ENCODE measurements at regions not wholly inside any gene's neighbourhood (a gene's known extent, or its start where the extent isn't known, plus 50 kb on each side); places are given as distances from the start of the nearest gene placed in this dataset.

DNA sequence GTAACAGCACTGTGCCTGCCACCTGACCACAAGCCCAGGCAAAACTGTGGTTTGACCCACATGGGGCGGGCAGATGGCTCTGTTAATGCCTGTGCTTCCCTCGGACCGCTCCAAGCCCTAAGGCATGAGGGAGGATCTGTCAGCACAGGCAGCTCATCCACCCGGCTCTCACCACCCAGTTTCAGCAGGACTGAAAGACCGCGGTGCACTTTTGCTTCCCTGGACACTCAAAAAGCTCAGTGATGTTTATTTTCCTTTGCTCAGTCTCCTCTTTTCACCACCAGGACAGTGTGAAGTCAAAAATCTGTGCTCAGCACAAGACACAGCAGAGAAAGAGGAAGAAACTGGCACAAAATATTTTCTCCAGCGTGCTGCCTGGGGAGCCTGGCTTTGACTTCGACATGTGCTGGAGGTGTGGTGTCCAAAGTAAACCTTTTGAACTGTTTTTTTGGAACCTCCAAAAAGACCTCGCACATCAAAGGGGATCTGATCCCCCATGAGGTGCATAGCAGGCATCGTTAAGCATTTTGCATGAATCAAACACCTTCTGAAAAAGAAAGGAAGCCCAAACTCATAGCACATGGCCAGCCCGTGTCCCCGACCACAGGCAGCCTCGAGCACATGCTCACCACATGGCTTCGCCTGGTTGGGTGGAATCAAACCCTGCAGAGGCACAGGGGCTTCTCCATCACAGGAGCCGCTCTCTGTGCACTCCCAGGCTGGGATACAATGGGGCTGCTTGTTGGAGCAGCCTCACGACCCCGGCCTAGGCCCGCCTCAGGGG lies 441.7 kb upstream of the JARID2 start:
- DNase-seq = no peak

DNA sequence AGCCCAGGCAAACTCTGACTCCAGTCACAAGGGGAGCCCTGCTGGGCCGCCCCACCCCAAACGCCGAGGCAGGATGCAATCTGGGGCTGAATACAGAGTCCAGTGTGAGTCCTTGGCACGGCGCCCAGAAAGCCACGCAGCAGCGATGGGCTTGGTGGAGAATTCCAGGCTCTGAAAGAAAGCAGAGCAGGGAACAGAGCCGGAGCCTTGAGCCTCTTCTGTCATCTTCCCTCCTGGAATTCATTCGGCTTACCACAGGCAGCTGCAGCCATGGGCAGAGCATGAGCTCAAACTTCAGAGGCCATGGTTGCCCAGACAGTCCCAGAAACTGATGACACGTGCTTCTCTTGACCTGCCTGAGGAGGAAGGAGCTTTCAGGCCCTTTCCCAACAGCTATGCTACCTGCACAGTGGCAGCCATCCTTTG lies 441.1 kb upstream of the JARID2 start:
- DNase-seq = no peak

DNA sequence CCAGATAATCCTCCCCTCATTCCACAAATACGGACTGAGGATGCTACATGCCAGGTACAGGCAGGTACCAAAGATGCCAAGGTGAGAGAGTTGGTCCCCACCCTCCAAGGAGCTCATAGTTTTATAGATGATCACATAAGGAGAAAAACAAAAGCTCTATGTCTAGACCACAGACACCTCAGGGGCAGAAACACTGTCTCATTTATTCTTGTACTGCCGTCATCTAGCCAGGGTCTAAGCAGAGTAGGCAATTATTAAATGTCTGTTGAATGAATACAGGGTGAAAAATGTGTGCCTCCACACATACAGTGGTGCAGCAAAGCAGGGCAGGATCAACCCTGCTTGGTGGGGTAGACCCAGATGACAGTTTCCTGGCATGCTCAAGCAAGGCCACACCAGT lies 439.8 kb upstream of the JARID2 start:
- DNase-seq = no peak

DNA sequence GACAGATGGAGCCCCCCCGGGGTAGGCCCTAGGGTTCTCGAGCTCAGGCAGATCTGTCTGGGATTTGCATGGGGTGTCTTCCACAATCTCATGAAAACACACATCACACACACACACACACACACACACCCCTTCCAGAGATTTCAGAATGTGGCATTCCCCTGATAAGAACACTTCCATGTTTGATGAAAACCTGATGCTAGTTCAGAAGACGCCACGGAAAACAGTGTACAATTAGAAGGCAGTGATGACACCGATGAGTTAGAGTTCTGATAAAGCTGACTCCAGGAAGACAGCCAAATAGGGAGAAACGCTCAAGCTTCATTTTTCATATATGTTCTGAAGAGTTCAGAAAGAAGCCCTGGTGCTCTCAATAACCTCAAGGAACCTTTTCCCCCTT lies 438.7 kb upstream of the JARID2 start:
- DNase-seq = no peak

DNA sequence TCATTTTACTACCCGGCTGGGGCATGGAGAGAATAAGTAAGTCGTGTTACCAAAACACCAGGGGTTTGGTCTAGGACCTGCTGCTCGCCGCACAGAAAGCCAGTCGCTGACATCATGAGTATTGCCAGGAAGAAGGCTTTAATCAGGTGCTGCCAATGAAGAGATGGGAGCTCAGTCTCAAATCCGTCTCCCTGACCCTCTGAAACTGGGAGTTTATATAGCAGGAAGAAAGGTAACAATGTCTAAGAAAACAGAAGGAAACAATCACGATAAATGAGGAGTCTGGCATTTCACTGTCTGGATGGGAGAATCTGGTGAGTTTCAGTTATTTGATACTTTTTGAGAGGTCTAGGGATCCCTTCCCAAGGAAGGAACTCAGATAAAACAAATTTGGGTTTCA lies 437.9 kb upstream of the JARID2 start:
- no peak for DNase-seq

DNA sequence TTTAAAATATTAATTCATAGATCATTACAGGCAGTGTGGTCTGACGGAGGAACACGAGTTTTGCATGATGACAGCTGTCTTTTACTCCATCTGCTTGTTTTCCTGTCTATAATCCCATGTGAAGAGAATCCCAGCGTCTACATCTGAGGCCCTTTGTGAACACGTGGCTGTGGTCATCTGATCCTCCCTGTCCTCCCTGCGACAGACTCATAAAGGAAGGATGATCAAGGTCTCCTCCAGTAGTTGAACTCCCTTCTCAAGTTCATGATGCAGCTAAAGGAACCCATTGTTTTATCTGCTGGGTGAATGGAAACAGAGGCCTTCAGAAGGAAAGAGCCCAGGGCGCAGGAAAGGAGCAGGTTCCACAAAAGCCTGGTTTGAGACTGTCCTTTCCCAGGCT lies 435.8 kb upstream of the JARID2 start:
- no peak for DNase-seq

DNA sequence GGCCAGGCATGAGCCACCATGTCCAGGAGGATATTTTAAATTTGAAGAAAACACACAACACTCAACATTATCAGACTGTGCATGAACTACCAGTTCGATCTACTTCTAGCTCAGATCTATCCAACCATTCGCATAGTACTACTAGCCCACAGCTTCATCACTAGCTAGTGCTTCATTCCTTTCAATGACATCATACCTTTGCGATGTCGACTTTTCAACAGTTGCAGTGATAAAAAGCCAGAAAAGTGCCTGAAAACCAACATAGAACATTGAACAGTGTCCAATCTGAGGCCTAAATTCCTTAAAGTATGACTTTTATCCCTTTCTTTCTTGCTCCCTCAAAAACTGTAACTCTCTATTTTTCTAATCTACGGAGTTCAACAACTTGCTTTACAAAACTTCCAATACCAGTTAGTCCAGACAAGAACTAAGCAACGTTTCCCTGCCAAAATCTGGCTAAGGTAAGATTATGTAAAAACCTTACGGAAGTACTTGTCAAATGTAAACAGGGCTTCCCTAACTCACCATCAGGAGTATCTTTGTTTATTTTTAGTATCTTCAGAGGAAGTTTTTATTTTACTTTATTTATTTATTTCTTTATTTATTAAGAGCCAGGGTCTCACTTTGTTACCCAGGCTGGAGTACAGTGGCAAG lies 434.0 kb upstream of the JARID2 start:
- no peak for DNase-seq

DNA sequence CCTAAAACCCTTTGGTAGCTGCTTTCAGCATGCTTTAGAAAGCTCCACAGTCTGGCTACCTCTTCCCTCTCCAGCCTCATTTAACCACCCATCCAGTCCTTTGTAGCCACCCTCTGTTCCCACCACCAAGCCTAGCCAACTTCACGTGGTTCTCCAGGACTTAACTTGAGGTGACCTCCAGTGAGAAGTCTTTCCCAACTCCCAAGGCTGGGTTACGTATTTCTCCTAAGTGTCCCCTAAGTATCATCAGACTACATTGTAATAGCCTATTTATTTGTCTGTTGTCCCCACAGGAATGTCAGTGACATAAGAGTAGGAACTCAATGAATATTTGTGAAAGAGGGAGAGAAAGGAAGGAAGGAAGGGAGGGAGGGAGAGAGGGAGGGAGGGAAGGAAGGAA lies 431.9 kb upstream of the JARID2 start:
- DNase-seq = no peak

DNA sequence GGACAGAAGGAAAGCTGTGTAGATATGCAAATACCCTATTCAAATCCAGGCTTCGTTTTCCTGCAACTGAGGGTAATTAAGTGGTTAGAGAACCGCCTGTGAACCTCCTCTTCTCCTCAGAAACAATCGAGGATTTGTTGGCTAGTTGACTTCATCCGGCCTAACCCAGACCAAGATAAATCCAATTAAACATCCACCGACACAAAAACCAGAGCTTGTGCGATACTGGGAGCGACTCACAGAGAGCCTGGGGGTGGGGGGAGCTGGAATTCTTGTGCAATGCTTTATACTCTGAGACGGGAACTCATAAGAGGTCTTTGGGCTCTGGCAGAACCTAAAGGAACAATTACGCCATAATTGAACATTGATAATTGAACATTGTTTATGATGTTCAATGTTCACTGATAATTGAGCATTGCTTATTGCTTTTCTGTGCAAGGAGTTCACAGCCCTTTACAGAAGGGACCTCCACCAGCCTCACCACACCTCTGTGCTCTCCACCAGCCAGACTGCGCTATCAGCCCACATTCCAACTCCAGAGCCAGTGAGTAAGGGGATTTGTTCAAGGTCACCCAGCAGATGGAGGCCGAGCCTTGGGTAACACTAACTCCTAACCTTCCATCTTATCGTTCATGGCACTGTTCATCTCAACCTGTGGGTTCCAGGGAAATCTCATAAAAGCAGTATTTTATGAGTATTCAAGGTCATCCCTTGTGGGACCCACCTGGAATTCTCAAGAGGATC lies 429.6 kb upstream of the JARID2 start:
- no peak for DNase-seq

DNA sequence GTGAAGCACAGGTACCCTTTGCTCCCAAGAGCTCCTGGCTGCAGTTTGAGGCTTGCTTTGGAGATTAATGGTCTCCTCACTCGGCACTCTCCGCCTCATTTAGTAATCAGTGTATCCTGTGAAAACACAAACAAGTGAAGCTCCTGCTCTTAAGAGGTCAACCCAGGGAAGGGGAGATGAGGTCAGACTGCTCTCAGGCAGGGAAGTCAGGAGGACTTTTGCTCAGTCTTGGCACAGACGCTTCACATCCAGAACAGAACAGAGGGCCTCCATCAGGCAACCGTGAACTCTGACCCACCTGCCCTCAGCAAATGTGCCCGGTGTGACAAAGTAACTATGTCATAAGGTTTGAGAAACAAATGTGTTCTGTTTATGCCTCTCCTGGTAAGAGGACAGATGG lies 428.8 kb upstream of the JARID2 start:
- no peak for DNase-seq

DNA sequence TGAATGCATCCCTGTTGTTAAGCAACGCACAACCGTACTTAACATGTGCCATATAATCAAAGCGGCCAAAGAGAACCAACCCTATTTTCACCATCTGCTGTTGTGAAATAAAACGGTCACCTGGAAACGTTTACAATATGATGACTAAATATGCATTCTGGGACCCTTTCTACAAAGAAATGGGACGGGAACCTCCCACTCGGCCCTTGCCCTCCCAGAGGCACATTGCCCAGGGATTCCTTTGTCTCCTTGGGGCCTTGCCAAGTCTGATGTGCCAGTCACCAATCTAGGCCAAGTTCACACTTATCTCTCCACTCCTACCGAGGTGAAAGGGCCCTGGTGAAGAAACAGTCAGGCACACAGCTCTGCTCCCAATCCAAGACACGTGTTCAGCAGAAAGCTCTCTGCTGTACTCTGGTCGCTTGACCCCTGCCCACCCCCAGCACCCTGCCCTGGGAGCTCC lies 427.4 kb upstream of the JARID2 start:
- no peak for DNase-seq

DNA sequence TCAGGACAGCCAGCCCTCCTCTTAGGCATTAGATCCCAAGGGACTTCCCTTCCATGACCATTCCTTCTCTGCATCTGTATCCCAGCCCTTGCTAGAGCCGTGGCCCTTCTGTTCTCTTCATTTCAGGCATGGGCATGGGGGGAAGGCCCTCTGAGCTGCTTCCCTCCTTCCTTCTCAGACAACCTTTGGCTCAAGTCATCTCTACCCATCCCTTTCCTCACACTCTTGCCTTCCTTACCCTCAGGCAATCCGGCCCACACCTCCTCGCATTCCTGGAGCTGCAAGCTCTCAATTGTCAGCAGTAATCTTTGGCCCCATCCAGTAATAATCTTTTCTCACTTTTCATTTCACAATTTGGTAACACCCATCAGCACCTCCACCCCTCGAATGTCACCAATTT lies 426.9 kb upstream of the JARID2 start:
- no peak for DNase-seq

DNA sequence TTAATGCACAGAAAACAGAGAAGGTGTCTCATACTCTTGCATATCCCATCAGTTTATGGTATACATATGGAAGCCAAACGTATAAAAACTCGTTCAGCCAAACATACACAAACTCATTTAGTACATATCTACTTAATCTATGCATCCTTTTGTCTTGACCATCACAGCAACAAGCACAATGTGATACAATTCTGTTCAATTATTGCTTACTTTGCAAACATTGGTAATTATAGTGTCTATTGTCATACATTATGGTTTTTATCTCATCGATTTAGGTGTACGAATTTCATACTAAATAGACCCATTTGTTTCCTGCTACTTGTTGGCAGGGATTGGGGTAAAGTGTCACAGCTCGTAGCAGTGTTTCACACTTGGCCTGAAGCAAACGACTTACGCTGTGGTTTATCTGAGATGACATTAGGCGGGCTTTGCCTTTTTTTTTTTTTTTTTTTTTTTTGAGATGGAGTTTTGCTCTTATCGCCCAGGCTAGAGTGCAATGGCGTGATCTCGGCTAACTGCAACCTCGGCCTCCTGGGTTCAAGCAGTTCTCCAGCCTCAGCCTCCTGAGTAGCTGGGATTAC lies 425.9 kb upstream of the JARID2 start:
- DNase-seq = no peak

DNA sequence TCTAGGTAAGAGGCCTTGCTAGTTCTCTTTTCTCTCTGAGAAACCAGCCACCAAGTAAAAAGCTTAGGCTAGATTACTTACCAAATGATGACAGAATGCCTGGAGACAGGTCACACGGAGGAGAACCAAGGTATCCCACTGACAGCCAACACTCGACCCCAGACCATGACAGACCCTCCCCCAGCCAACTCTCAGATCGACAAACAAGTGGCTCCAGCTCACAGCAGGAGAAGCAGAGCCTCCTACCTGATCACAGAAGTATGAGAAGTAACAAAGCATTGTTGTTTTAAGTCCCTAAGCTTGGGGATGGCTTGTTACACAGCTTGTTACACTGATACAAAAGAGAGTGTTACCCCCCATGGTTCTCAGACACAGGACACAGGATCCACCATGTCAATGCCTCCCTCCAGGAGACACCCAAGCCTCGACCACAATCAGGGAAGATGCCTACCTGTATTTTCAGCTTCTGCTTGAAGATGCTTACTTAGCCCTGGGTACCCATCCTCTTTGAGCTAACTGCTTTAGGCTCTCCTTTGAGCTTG lies 423.8 kb upstream of the JARID2 start:
- no peak for DNase-seq

DNA sequence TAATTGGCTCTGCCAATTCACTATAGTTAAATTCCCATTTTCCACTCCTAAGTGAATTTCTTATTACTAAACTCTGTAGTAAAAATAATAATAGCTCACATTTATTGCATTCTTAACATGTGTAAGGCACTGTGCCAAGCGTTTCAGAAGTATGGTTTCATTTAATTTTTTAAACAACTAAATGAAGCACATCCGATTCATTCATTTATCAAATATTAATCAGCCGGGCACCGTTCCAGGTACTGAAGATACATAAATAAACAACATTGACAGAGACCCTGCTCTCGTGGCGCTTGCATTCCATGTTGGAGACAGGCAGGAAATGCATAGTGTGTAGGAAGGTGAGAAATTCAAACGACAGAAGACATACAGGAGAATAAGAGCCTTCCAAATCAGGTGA lies 423.2 kb upstream of the JARID2 start:
- no peak for DNase-seq

DNA sequence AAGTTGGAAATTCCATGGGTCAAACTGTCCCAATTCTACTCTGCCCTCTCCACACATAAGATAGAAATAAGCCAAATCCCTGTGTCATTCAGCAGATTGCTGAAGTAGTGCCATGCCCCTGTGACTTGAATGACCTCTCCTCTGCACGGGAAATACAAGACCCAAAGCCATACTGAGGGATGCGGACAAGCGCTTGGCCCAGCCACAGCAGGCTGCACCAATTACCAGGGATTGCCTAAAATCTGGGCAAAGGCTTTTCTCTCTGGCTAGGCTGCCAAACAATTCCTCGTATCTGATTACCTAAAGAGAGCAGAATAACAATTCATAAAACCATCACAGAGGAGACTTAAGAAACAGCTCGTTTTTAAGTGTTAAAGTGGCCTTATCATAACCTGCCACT lies 421.8 kb upstream of the JARID2 start:
- DNase-seq = no peak

DNA sequence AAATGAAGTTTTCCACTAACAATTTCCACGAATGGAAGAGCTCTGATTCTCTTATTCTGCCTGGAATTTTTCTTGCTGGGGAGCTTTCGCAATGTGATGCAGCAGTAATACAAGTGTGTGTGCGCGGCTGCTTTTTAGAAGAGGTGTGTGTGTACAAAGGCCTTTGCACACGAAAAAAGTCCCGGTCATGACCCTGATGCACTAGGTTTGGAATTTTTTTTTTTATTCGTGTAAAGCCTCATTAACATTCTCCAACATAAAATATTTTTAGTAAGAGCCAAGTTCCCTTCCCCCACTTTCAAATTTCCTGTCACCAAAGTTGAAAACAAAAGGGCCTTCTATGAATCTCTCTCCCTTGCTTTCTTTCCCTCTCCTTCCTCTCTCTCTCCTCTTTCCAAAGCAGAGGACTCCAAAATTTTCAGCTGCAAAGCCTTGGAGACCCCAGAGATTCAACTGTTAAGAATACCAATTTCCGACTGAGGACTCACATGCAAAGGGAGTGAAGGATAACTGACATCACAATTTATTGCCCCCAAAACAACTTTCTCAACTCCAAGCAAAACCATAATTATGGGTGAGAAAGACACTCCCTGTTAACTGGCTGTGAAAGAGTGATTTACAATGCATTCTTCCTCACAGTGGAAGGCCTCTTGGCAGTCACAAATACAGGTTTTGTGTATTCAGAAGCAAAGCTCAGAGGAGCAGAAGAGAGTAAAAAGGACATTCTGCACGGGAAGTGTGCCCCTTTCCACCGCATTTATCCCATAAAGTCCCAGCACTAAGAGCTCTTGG lies 421.2 kb upstream of the JARID2 start:
- DNase-seq = no peak

DNA sequence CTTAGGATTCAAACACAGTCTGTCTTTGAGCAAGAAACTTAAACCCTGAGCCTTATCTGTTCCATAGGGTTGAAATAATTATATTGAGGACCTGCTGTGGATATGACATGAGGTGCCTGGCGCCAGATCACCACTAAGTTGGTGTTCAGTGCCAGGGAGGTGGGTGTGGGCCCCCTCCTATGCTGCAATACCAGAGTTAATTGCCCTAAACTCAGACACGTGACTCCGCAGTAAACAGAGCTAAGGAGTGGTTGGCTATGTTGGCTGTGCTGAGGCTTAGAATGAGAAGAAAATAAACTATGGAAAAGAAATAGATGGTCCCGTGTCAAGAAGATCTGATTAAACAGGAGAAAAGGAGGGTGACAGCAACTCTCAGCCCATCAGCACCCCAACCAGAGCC lies 419.4 kb upstream of the JARID2 start:
- no peak for DNase-seq

DNA sequence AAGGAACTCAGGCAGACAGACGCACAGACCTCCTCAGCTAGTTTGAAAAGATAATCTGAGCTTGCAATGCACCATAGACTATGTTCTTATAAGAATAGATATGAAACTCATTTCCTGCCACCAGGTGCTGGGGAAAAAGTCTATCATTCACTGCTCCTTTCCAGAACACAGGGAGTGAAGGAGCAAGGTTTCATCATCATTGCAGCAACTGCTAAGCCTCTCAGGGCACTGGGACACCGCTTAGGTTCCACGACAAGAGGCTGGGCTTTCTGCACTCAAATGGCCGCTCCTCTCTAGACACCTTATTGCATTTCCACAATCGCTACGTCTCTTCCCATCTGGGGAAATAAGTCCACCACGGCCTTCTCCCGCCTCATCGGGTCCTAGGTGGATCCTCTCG lies 418.5 kb upstream of the JARID2 start:
- DNase-seq = no peak

DNA sequence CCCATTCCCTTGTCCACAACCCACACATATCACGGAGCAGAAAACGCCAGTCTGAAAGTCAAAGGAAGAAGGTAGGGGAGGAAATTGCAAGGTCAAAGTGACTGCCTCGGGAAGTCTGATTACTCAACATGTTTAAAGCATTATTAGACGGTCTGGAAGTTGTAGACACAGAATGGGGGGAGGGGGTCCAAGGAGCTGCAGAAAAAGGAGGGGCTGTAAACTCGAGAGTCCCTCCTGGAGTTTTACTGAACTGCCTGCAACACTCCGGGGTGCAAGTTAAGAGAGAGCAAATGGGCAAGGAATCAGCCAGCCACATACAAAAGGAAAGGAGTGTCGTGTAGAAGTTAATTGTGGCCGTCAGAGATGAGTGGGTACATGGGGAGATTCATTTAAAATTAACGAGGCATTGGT lies 417.7 kb upstream of the JARID2 start:
- no peak for DNase-seq

DNA sequence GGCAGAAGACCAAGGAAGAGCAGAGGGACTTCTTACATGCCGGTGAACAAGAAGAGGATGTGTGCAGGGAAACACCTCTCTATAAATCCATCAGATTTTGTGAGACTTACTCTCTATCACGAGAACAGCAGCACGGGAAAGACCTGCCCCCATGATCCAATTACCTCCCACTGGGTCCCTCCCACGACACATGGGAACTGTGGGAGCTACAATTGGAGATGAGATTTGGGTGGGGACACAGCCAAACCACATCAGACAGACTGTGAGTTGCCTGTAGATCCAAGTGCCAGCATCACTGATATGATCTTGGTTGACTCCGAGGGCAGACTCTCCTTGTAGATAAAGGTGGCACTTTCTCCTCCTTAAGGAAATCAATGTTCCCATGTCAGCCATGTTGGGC lies 414.8 kb upstream of the JARID2 start:
- DNase-seq = no peak

DNA sequence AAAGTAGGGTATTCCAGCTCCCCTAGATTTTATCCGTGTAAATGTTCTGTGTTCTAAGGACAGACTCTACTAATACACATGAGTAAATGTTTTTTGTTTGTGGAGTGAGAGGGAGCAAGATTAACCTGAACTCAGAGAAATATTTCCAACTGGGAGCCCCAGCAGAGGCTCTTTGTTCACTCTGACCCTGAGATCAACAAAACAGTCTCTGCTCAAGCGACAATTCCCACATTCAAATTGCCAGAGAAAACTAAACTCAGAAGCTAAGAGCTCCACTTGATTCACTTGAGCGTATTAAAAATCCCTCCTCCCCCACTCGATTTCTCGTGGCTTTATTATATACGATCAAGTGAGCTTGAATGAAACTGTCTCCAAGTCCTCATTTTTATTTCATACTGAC lies 413.9 kb upstream of the JARID2 start:
- no peak for DNase-seq

DNA sequence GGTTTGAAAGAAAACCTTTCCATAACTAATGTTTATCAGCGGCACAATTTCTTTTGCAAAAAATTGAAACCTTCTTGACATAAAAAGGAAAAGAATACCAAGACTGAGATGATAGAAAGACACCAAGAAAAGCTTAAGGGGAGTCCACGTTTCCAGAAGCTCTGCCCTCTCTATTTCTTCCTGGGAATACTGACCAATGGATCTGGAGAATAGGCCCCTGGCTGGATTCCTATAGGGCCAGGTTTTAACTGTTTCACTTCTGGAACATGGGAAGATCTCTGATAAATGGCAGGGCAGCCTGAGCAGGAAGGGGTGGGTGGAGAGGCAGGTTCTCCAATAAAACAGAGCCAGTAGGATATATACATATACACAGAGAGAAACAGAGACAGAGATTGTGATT lies 413.4 kb upstream of the JARID2 start:
- DNase-seq = no peak
